GM23248 (cell line): ENCODE measurements at regions not wholly inside any gene's neighbourhood (a gene's known extent, or its start where the extent isn't known, plus 50 kb on each side); places are given as distances from the start of the nearest gene placed in this dataset.

Source experiments
- EZH2 ChIP-seq: fragments of 200-600 bp; sonication (generic); IDR thresholded peaks from 2 replicates; pipeline ENCODE4 v1.6.1; 2018; ENCODE audit warnings: antibody characterized with exemption, mild to moderate bottlenecking; ENCODE audit not compliant: insufficient read depth, poor library complexity, severe bottlenecking
- EZH2phosphoT487 ChIP-seq: fragments of 200-600 bp; sonication (generic); IDR thresholded peaks from 2 replicates; pipeline ENCODE4 v1.6.1; 2018; ENCODE audit warnings: antibody characterized with exemption, moderate library complexity, mild to moderate bottlenecking, low read depth; ENCODE audit not compliant: insufficient read depth

GRCh38 chr17:14498812-14499211 lies 197.9 kb downstream of the HS3ST3B1 start:
- TF ChIP-seq EZH2phosphoT487: no peak
- TF ChIP-seq EZH2: no peak
